Activated naive CD4-positive, alpha-beta T cell treated with anti-CD3 and anti-CD28 coated beads, Interleukin-2, amount 10 ng/mL, durations not matched to agents 7 days and 5 days (primary cell): ENCODE measurements at regions not wholly inside any gene's neighbourhood (a gene's known extent, or its start where the extent isn't known, plus 50 kb on each side); places are given as distances from the start of the nearest gene placed in this dataset.

Source experiments
- CTCF ChIA-PET: fragments of 350-600 bp; sonication (Branson Sonifier 250); formaldehyde crosslinking; loops from one replicate; lab custom pipeline; 2021; ENCODE audit warnings: antibody characterized with exemption; lab: Charles Lee
- DNase-seq: peaks from one replicate; pipeline ENCODE4 v3.0.0-alpha.2; 2020
- H3K27ac Mint-ChIP-seq: one replicate; pipeline ENCODE4 v1.8.0; 2021; ENCODE audit warnings: mild to moderate bottlenecking, moderate library complexity, mixed read lengths
- H3K27me3 Mint-ChIP-seq: one replicate; pipeline ENCODE4 v1.8.0; 2021; ENCODE audit warnings: mild to moderate bottlenecking, mixed read lengths
- H3K36me3 Mint-ChIP-seq: one replicate; pipeline ENCODE4 v1.8.0; 2021; ENCODE audit warnings: mixed read lengths
- H3K4me1 Mint-ChIP-seq: one replicate; pipeline ENCODE4 v1.8.0; 2021; ENCODE audit warnings: mixed read lengths
- H3K4me3 Mint-ChIP-seq: one replicate; pipeline ENCODE4 v1.8.0; 2021; ENCODE audit warnings: mild to moderate bottlenecking, moderate library complexity, mixed read lengths
- H3K9me3 Mint-ChIP-seq: one replicate; pipeline ENCODE4 v1.8.0; 2021; ENCODE audit warnings: mixed read lengths

DNA sequence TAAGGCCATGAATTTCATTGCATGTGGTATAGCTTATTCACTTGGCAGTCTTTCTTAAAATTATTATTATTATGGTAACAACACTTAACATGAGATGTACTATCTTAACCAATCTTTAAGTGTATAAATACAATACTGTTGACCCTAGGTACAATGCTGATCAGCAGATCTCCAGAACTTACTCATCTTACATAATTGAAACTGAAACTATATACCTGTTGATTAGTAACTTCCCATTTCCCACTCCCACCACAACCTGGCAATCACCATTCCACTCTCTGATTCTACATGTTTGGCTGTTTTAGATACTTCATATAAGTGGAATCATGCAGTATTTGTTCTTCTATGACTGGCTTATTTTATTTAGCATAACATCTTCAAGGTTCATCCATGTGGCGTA is 150.2 kb upstream of the POU2AF2 start:
- no peak for DNase-seq
- Mint-ChIP-seq H3K27me3 (peaks cover 6% of the 10 kb centered on the region), H3K4me1 (no peaks in the 10 kb centered on the region), H3K4me3 (no peak overlapping the region), H3K9me3 (no peaks in the 10 kb centered on the region), H3K27ac (no peak overlapping the region), H3K36me3 (no peaks in the 10 kb centered on the region)
- CTCF ChIA-PET: no interaction called here

DNA sequence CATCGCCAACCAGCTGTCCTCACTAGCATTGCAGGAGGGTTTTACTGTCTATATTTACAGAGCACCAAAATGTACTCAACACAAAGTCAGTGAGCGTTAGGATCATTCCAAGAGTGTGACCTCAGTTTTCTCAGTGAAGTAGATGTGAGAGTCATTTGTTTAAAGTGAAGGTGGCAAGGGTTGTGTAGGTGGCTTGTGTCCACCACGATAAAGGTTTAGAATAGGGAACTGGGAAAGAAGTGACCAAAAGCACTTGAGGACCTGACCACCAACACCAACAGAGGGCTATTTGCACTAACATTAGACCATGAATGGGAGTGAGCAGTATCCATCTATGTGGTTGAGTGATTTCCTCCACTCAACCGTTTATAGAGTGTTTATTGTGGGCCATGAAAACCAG is 152.5 kb upstream of the POU2AF2 start:
- Mint-ChIP-seq H3K4me3 (no peak overlapping the region), H3K27ac (no peak overlapping the region), H3K4me1 (no peaks in the 10 kb centered on the region), H3K36me3 (no peaks in the 10 kb centered on the region), H3K9me3 (no peaks in the 10 kb centered on the region), H3K27me3 (peaks cover 15% of the 10 kb centered on the region)
- CTCF ChIA-PET: no interaction called here
- no peak for DNase-seq

DNA sequence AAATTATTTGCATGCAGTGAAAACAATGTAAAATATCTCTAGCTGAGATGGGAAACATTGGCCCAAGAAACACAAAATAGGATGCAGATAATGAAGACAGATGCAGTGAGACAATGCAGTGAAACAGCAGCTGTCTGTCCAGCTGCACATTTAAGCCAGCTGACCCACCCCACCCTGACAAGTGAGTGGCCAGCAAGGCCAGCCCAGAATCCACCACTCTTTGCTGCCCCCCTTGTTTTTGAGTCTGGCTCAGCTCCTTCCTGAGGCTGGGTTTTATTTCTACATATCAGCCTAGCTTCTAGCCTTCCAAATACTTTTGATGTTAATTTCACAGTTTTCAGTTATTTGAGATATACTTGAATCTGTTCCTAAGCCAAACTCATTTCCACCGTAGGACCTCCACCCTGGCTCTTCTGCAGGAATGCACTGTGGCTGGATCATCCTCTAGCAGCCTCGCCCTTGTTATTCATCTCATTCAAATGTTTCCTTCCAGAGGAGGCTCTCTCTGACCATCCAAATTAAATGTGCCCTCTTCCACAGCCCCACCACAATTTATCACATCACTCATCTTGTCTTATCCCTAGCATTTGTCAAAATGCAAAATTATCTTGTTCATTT is 154.1 kb upstream of the POU2AF2 start:
- H3K36me3 Mint-ChIP-seq: no peaks in the 10 kb centered on the region
- no peak overlapping the region for H3K4me3 Mint-ChIP-seq
- H3K4me1 Mint-ChIP-seq: no peaks in the 10 kb centered on the region
- peaks cover 10% of the 10 kb centered on the region for H3K27me3 Mint-ChIP-seq
- no peaks in the 10 kb centered on the region for H3K9me3 Mint-ChIP-seq
- H3K27ac Mint-ChIP-seq: no peak overlapping the region
- DNase-seq: no peak
- CTCF ChIA-PET: interaction anchor here (0.6 kb wide), 1 partner anchor 212 kb away, joined by 4 read pairs; no protein-coding TSS in a partner anchor

DNA sequence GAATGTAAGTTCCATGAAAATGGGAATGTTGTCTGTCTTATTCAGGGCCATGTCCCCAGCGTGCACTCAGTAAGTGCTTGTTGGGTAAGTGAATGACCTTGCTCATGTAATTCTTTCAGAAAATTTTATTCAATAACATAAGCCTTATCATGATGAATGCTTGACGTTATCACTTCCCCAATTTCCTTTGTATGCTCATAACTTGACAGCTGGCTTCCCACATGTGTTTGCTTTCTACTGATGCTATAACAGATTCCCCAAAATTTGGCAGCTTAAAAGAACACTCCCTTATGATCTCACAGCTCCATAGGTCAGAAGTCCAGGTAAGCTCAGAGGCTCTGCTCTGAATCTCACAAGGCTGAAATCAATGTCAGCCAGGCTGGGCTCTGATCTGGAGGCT is 155.8 kb upstream of the POU2AF2 start:
- H3K36me3 Mint-ChIP-seq: no peaks in the 10 kb centered on the region
- DNase-seq: no peak
- no peak overlapping the region for H3K4me3 Mint-ChIP-seq
- peaks cover 15% of the 10 kb centered on the region for H3K27me3 Mint-ChIP-seq
- H3K9me3 Mint-ChIP-seq: no peaks in the 10 kb centered on the region
- CTCF ChIA-PET: no interaction called here
- H3K27ac Mint-ChIP-seq: no peak overlapping the region
- no peaks in the 10 kb centered on the region for H3K4me1 Mint-ChIP-seq

DNA sequence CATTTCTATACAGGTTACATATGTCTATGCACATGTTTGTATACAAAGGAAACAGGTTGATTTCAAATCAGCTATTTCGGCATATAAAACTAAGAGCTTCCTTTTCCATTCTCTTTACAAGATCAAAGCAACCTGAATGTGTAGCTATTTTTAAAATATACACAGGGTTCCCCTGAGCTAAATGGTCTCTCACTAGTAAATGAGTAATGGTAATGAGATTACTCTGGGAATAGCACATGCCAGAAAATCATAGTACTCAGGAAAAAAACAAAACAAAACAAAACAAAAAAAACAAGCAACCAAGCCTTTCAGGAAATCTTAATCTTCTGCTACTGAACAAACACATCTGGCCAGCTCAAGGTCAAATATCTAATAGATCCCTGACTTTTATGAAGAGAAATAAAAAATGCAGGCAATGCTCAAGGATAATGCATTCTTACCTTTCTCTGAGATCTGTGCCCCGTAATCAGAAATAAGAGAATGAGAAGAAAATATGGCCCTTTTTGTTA is 156.6 kb upstream of the POU2AF2 start:
- CTCF ChIA-PET: no interaction called here
- no peaks in the 10 kb centered on the region for H3K4me1 Mint-ChIP-seq

DNA sequence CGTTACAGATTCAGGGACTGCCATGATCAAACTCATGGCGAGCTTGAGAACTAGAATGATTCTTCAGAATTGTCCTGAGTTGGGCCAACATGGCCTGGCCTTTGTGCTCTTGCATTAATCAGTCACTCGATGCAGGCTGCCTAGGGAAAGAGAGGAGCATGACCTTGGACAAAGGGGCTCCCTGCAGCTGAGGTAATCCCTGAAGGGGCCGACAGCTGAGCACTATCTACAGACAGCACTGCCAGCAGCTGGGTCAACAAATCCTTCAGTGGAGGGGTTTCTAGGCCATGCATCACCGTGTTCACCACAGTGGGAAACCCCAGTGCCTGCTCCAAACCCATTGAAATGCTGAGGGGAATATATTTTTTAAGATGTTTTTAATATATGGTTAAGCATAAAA is 159.5 kb upstream of the POU2AF2 start:
- Mint-ChIP-seq H3K27me3 (peaks cover 19% of the 10 kb centered on the region), H3K4me1 (no peaks in the 10 kb centered on the region), H3K4me3 (no peak overlapping the region), H3K9me3 (no peaks in the 10 kb centered on the region), H3K27ac (no peak overlapping the region), H3K36me3 (no peaks in the 10 kb centered on the region)
- DNase-seq: no peak
- CTCF ChIA-PET: no interaction called here

More for the DNA sequence above, 156.6 kb upstream of the POU2AF2 start:
- Mint-ChIP-seq H3K9me3 (no peaks in the 10 kb centered on the region), H3K27ac (no peak overlapping the region), H3K27me3 (peaks cover 15% of the 10 kb centered on the region), H3K36me3 (no peaks in the 10 kb centered on the region), H3K4me3 (no peak overlapping the region)
- DNase-seq: no peak

DNA sequence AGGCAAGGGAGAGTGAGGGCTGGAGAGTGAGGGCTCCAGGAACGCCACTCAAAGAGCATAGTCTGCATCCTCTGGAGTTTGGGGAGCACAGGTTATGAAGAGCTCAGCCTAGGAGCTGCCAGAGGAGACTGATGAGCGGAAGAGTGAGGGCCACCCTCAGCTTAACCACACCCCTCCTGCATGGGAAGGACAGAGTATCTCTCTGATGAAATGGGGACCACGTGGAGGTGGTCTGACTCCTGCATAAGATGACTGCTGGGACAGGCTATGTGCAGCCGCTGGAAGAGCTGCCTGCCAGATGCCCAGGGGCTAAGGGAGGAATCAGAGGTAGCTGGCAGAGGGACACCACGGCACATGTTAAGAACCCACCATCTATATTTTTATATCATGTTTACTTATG is 162.9 kb upstream of the POU2AF2 start:
- Mint-ChIP-seq H3K4me3 (no peak overlapping the region), H3K9me3 (no peaks in the 10 kb centered on the region)
- CTCF ChIA-PET: no interaction called here

DNA sequence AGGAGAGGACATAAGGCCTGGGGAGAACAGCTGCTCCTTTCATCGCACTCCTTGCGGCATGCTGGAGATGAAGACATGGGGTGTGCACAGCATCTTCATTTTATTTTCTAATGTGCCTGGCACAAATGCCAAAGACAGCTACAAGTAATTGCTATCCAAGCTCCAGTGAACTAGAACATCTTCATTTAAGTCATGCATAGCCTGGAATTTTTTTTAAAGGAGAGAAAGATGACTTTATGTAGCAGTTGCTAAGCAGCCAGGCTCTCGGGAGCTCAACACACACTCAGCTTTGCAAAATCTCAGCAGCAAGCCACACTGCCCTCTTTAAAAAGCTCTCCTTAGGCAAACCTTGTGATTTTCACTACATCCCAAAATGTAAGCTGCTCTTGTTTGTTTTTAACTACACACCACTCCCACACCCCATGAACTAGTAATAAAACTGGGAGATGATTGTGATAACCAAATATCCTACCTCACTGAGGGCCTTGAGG is 164.5 kb upstream of the POU2AF2 start:
- H3K36me3 Mint-ChIP-seq: no peaks in the 10 kb centered on the region
- H3K4me1 Mint-ChIP-seq: no peaks in the 10 kb centered on the region
- H3K27me3 Mint-ChIP-seq: peaks cover 8% of the 10 kb centered on the region
- CTCF ChIA-PET: no interaction called here
- no peak for DNase-seq
- H3K27ac Mint-ChIP-seq: no peak overlapping the region
- no peak overlapping the region for H3K4me3 Mint-ChIP-seq
- no peaks in the 10 kb centered on the region for H3K9me3 Mint-ChIP-seq

More for the DNA sequence above, 162.9 kb upstream of the POU2AF2 start:
- H3K27me3 Mint-ChIP-seq: peaks cover 10% of the 10 kb centered on the region
- no peak for DNase-seq
- no peaks in the 10 kb centered on the region for H3K4me1 Mint-ChIP-seq
- no peaks in the 10 kb centered on the region for H3K36me3 Mint-ChIP-seq
- H3K27ac Mint-ChIP-seq: no peak overlapping the region

DNA sequence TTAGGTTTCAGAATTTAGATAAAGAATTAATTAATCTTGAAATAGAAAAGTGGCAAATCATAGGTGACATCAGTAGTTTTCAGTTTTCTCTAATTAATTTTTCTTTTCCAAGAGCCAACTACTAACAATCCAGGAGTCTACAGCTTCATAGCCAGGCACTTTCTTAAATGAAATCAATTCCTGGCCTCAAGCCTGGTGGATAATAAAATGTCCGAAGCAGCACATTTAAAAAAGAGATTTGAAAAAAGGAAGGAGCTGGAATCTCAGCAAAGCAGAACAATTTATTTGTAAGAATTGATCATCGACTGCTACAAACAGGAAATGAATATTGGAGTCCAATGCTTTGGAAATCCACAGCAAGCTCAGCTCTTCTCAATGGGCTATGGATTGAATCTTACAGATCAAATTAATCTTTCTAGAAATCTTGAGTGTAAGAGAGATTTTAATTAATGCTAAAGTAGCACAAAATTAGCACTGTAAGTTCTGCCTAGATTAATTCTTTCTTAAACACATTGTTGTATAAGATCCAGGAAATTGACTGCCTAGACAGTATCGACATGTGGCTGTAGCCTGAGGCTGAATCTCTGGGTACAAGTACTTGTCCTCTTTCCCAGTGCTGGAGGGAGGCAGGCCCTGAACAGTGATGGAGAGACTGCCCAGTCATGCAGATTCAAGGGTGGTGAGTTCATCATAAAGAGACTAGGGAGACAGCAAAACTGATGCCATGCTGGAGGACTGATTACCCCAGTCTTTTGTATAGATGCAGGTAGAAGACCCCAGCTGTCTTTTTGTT is 167.8 kb upstream of the POU2AF2 start:
- CTCF ChIA-PET: no interaction called here

DNA sequence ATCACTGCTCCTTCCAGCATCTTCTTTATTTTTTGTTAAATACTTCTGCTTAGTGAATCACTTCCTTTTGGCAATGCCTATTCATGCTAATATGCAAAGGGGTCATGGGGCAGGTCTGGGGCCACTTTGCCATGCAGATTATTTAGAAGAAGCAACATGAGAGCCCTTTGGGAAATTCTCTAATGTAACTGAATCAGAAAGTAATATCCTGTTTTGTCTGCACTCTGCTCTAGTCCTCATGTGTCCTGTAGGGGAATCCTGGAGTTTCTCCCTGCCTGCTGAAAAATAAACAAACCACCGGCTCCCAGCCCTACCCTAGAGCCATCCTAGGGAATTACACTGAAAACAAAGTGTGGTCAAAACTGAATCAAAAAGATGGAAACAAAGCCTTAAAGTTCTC is 176.5 kb upstream of the POU2AF2 start:
- peaks cover 4% of the 10 kb centered on the region for H3K9me3 Mint-ChIP-seq
- peaks cover 4% of the 10 kb centered on the region for H3K27me3 Mint-ChIP-seq
- CTCF ChIA-PET: no interaction called here
- H3K4me3 Mint-ChIP-seq: no peak overlapping the region
- no peak for DNase-seq
- no peak overlapping the region for H3K27ac Mint-ChIP-seq
- no peaks in the 10 kb centered on the region for H3K36me3 Mint-ChIP-seq
- no peaks in the 10 kb centered on the region for H3K4me1 Mint-ChIP-seq

More for the DNA sequence above, 167.8 kb upstream of the POU2AF2 start:
- no peak overlapping the region for H3K27ac Mint-ChIP-seq
- DNase-seq: no peak
- H3K36me3 Mint-ChIP-seq: no peaks in the 10 kb centered on the region
- no peaks in the 10 kb centered on the region for H3K9me3 Mint-ChIP-seq
- H3K27me3 Mint-ChIP-seq: peaks cover 3% of the 10 kb centered on the region
- H3K4me1 Mint-ChIP-seq: no peaks in the 10 kb centered on the region
- H3K4me3 Mint-ChIP-seq: no peak overlapping the region

DNA sequence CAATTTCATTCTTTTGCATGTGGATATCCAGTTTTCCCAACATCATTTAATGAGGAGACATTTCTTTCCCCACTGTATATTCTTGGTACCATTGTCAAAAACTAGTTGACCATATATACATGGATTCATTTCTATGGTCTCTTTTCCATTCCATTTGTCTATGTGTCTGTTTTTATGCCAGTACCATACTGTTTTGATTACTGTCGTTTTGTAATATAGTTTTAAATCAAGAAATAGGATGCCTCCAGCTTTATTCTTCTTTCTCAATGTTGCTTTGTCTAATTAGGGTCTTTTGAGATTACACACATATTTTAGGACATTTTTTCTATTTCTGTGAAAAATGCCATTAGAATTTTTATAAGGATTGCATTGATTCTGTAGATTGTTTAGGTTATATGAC is 177.5 kb upstream of the POU2AF2 start:
- Mint-ChIP-seq H3K9me3 (peaks cover 4% of the 10 kb centered on the region), H3K27ac (no peak overlapping the region), H3K36me3 (no peaks in the 10 kb centered on the region), H3K4me3 (no peak overlapping the region), H3K27me3 (peaks cover 4% of the 10 kb centered on the region), H3K4me1 (no peaks in the 10 kb centered on the region)
- CTCF ChIA-PET: no interaction called here
- no peak for DNase-seq

DNA sequence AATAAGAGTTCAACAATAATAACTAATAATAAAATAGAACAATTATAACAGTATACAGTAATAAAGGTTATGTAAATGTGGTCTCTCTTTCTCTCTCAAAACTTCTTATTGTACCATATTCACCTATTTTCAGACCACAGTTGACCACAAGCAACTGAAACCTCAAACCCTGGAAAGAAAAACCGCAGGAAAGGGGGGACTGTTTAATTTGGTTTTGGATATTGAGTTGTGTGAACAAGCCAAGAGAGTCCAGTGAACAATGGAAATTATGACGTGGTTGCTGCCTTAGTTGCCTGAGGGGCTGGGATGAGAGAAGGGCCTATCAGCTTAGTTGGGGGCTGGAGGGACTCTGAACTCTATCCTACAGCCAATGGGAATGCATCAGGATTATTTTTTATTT is 178.7 kb upstream of the POU2AF2 start:
- H3K27me3 Mint-ChIP-seq: peaks cover 4% of the 10 kb centered on the region
- CTCF ChIA-PET: no interaction called here
- no peak overlapping the region for H3K27ac Mint-ChIP-seq
- peaks cover 4% of the 10 kb centered on the region for H3K9me3 Mint-ChIP-seq
- no peak for DNase-seq
- no peaks in the 10 kb centered on the region for H3K36me3 Mint-ChIP-seq
- H3K4me3 Mint-ChIP-seq: no peak overlapping the region
- H3K4me1 Mint-ChIP-seq: no peaks in the 10 kb centered on the region

DNA sequence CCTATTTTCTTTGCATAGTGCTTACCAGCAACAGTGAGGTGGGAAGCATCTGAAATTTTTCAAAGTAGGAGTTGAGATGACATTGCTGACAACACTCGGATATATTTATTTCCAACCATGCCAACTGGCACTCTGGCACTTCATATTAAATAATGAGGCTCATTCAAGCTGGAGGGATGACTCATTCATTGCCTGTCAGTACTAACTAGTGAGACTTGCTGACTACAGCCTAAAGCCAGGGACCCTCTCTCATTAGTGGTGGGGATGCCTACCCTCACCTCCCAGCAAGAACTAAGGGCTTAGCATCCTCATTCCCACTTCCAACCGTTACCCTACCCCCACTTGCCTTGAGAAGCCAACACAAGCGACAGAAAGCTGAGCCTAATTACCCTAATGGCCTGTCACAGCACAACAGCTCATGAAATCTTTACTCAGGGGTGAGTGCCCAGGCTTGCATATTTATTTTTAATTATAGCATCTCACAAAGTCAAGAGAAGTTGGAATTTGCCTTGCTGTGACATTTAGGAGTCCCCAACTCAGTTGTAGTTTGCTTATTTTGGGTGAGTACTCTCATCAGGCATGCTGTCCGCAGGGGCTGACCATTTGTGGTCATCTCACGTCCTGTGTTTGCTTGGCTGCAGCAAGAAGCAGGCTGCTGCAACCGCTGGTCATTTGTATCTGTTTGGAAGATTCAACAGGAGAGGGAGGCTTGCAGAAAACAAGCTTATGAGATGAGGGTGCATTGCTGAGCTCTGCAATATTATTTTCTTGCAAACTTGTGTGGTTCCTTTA is 181.6 kb upstream of the POU2AF2 start:
- CTCF ChIA-PET: no interaction called here
- Mint-ChIP-seq H3K9me3 (peaks cover 4% of the 10 kb centered on the region), H3K4me1 (no peaks in the 10 kb centered on the region), H3K4me3 (no peak overlapping the region), H3K27me3 (peaks cover 4% of the 10 kb centered on the region), H3K36me3 (no peaks in the 10 kb centered on the region), H3K27ac (no peak overlapping the region)
- no peak for DNase-seq

DNA sequence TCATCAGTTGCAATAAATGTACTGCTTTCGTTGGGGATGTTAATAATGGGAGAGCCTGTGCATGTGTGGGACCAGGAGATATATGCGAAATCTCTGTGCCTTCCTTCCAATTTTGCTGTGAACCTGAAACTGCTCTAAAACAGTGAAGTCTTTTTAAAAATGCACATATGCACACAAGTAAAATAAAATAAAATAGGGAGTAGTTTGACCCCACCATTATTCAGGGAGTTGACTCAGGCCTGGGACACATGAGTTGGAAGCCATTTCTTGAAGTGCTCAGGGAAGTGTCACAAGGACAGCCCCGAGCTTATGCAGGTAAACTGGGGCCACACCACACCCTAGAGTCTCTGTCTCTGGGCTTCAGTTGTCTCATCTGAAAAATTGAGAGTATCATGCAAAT is 183.1 kb upstream of the POU2AF2 start:
- Mint-ChIP-seq H3K9me3 (no peaks in the 10 kb centered on the region), H3K27ac (no peak overlapping the region), H3K27me3 (peaks cover 4% of the 10 kb centered on the region), H3K4me3 (no peak overlapping the region), H3K4me1 (no peaks in the 10 kb centered on the region), H3K36me3 (no peaks in the 10 kb centered on the region)
- CTCF ChIA-PET: no interaction called here
- DNase-seq: no peak
